ENCODE measurements at regions not wholly inside any gene's neighbourhood (a gene's known extent, or its start where the extent isn't known, plus 50 kb on each side); places are given as distances from the start of the nearest gene placed in this dataset.

- TF ChIP-seq CTCF (IDR thresholded peaks at IDR 0.05): no peak
- no peak for TF ChIP-seq POLR2A (IDR thresholded peaks at IDR 0.05)
- no peak for TF ChIP-seq POLR2AphosphoS5 (IDR thresholded peaks at IDR 0.05)
- no peak for TF ChIP-seq EP300 (IDR thresholded peaks at IDR 0.05)
Measured at GRCh38 chrX:107571296-107571998, 56.9 kb upstream of the PRPS1 start.
